GM23248 (cell line): ENCODE measurements at regions not wholly inside any gene's neighbourhood (a gene's known extent, or its start where the extent isn't known, plus 50 kb on each side); places are given as distances from the start of the nearest gene placed in this dataset.
A peak's percentile ranks its signal among the peaks of the same experiment; 100 is the strongest.

Source experiments
- DNase-seq: peaks from one replicate; pipeline ENCODE4 v3.0.0-alpha.2; 2015
- H2AFZ ChIP-seq: fragments of 200-600 bp; sonication (generic); 2 replicates; pipeline ENCODE4 v1.6.1; 2016; ENCODE audit warnings: antibody characterized with exemption
- H3F3A ChIP-seq: fragments of 200-600 bp; sonication (generic); 2 replicates; pipeline ENCODE4 v1.6.1; 2016; ENCODE audit warnings: mild to moderate bottlenecking, antibody characterized with exemption, mixed run types; ENCODE audit not compliant: insufficient read depth
- H3K27ac ChIP-seq: fragments of 200-600 bp; sonication (generic); 2 replicates; pipeline ENCODE4 v1.5.1; 2016; ENCODE audit warnings: mild to moderate bottlenecking
- H3K27me3 ChIP-seq: fragments of 200-600 bp; sonication (generic); replicated peaks from 2 replicates; pipeline ENCODE4 v1.6.1; 2016; ENCODE audit warnings: mild to moderate bottlenecking; ENCODE audit not compliant: insufficient read depth
- H3K36me3 ChIP-seq: fragments of 200-600 bp; sonication (generic); 2 replicates; pipeline ENCODE4 v1.6.1; 2016; ENCODE audit warnings: low read depth, mild to moderate bottlenecking
- H3K4me1 ChIP-seq: fragments of 200-600 bp; sonication (generic); 2 replicates; pipeline ENCODE4 v1.6.1; 2016; ENCODE audit warnings: mild to moderate bottlenecking; ENCODE audit not compliant: insufficient read depth
- H3K4me2 ChIP-seq: fragments of 200-600 bp; sonication (generic); one replicate; pipeline ENCODE4 v1.6.1; 2016; ENCODE audit warnings: mild to moderate bottlenecking; ENCODE audit not compliant: unreplicated experiment
- H3K4me3 ChIP-seq: fragments of 200-600 bp; sonication (generic); 2 replicates; pipeline ENCODE4 v1.5.1; 2016; ENCODE audit warnings: mild to moderate bottlenecking
- H3K79me2 ChIP-seq: fragments of 200-600 bp; sonication (generic); 2 replicates; pipeline ENCODE4 v1.6.1; 2016; ENCODE audit warnings: mild to moderate bottlenecking; ENCODE audit not compliant: insufficient read depth
- H3K9ac ChIP-seq: fragments of 200-600 bp; sonication (generic); 2 replicates; pipeline ENCODE4 v1.6.1; 2016; ENCODE audit warnings: mild to moderate bottlenecking
- H3K9me2 ChIP-seq: fragments of 200-600 bp; sonication (generic); 2 replicates; pipeline ENCODE4 v1.6.1; 2016; ENCODE audit warnings: mixed run types, mild to moderate bottlenecking, moderate library complexity; ENCODE audit not compliant: insufficient read depth
- H3K9me3 ChIP-seq: fragments of 200-600 bp; sonication (generic); one replicate; pipeline ENCODE4 v1.6.1; 2017; ENCODE audit warnings: low read depth
- H4K20me1 ChIP-seq: fragments of 200-600 bp; sonication (generic); 2 replicates; pipeline ENCODE4 v1.6.0; 2016; ENCODE audit not compliant: insufficient read depth
- EZH2 ChIP-seq: fragments of 200-600 bp; sonication (generic); IDR thresholded peaks from 2 replicates; pipeline ENCODE4 v1.6.1; 2018; ENCODE audit warnings: antibody characterized with exemption, mild to moderate bottlenecking; ENCODE audit not compliant: insufficient read depth, poor library complexity, severe bottlenecking
- EZH2phosphoT487 ChIP-seq: fragments of 200-600 bp; sonication (generic); IDR thresholded peaks from 2 replicates; pipeline ENCODE4 v1.6.1; 2018; ENCODE audit warnings: antibody characterized with exemption, moderate library complexity, mild to moderate bottlenecking, low read depth; ENCODE audit not compliant: insufficient read depth
- WGBS, 2 experiments: methylation state at CpG; one replicate each; pipeline ENCODE4 v1.1.6; 2015 to 2017; ENCODE audit warnings: low lambda C conversion rate in 2 of 2, low coverage in 1 of 2; ENCODE audit errors: missing lambda C conversion rate in 2 of 2; 5-methylcytosine and 5-hydroxymethylcytosine counted together
- in situ Hi-C: fragments of 300-500 bp; cut with MboI; formaldehyde crosslinking; loops from 2 replicates; pipeline ENCODE4 v1.15.0; 2020

DNA sequence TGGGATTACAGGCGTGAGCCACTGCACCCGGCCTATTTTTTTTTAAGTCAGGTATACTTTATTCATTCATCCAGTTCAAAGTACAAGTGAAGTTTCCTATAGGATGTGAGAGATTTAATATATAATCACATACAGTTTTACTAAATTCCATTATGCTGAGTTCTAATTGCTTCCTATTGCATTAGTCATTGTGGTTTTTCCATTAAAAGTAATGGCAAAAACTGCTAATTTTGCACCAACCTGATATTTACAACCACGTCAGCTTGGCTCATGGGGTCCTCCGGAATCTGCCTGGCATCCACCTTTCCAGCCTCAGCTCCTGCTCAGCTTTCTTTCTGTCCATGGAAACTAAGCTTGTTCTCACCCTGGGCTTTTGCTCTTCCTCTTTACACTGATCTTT is 67.0 kb upstream of the CSRP2 start:
- Histone ChIP-seq H3K9ac (no peak overlapping the region), H3F3A (peaks cover 29% of the 10 kb centered on the region), H3K9me3 (no peaks in the 10 kb centered on the region), H4K20me1 (no peaks in the 10 kb centered on the region), H3K27ac (0 out of 2 replicates have a peak overlapping the region, but pooled peaks have one; percentile 11), H3K79me2 (no peaks in the 10 kb centered on the region), H3K4me1 (peaks cover 41% of the 10 kb centered on the region), H3K9me2 (no peaks in the 10 kb centered on the region), H3K36me3 (no peaks in the 10 kb centered on the region), H3K4me2 (peak overlapping the region; percentile 44), H3K4me3 (no peak overlapping the region), H3K27me3 (no peaks in the 10 kb centered on the region), H2AFZ (no peak overlapping the region)
- TF ChIP-seq EZH2phosphoT487, result no peak
- TF ChIP-seq EZH2, result no peak
- peak; percentile 71 for DNase-seq
- 41 to 44% methylated on average over 4 of the region's 4 CpGs for WGBS, 2 experiments
- in situ Hi-C loops, result no loop called here

DNA sequence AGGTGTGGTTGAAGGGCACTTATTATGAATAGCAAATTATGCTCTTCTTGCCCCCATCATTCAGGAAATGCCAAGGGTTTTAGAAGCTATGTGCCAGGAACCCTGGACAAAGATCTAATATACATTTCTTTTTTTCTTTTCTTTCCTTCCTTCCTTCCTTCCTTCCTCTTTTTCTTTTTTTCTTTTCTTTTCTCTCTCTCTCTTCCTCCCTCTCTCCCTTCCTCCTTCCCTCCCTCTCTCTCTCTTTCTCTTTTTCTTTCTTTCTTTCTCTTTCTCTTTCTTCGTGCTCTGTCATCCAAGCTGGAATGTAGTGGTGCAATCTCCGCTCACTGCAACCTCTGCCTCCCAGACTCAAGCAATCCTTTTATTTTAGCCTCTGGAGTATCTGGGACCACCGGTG is 66.1 kb upstream of the CSRP2 start:
- no peak for TF ChIP-seq EZH2phosphoT487
- no peak for TF ChIP-seq EZH2
- Histone ChIP-seq H3K27ac (no peak overlapping the region), H3K9ac (no peak overlapping the region), H3K27me3 (no peaks in the 10 kb centered on the region), H3K4me1 (peaks cover 41% of the 10 kb centered on the region), H3F3A (peaks cover 29% of the 10 kb centered on the region), H3K79me2 (no peaks in the 10 kb centered on the region), H3K4me3 (no peak overlapping the region), H3K4me2 (no peak overlapping the region), H3K9me2 (no peaks in the 10 kb centered on the region), H3K9me3 (no peaks in the 10 kb centered on the region), H4K20me1 (no peaks in the 10 kb centered on the region), H3K36me3 (no peaks in the 10 kb centered on the region), H2AFZ (no peak overlapping the region)
- in situ Hi-C loops, result no loop called here
- DNase-seq, result no peak
- WGBS, 2 experiments, result 64 to 67% methylated on average over 3 of the region's 3 CpGs

DNA sequence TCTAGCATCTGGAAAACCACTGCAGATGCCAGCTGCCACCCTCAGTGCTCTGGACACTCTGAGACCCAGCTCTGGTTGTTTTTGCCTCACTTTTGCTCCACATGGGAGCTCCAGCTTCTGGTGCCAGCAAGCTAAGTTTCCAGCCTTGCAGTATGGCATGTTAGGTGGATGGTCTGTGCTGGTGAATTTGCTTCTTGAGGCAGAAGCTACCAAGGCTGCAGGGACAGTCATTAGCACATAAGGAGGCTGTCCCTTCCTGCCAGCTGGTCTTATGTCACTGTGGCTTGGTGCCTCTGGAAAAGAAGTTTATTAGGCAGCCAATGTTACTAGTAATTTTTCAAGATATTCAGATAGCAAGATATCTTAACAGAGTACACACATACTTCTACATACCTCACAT is 64.2 kb upstream of the CSRP2 start:
- no peaks in the 10 kb centered on the region for H3K36me3 ChIP-seq
- H3K4me2 ChIP-seq, result peak overlapping the region; percentile 58
- TF ChIP-seq EZH2 (no peak), EZH2phosphoT487 (no peak)
- H2AFZ ChIP-seq, result no peak overlapping the region
- peak; percentile 35 for DNase-seq
- no peaks in the 10 kb centered on the region for H3K9me2 ChIP-seq
- no peaks in the 10 kb centered on the region for H3K9me3 ChIP-seq
- no peak overlapping the region for H3K9ac ChIP-seq
- H3K4me3 ChIP-seq, result 0 out of 2 replicates have a peak overlapping the region, but pooled peaks have one; percentile 11
- no peaks in the 10 kb centered on the region for H3K27me3 ChIP-seq
- peaks cover 29% of the 10 kb centered on the region for H3F3A ChIP-seq
- peak overlapping the region; percentile 52 for H3K27ac ChIP-seq
- H4K20me1 ChIP-seq, result no peaks in the 10 kb centered on the region
- peaks cover 41% of the 10 kb centered on the region for H3K4me1 ChIP-seq
- in situ Hi-C loops, result no loop called here
- no peaks in the 10 kb centered on the region for H3K79me2 ChIP-seq

DNA sequence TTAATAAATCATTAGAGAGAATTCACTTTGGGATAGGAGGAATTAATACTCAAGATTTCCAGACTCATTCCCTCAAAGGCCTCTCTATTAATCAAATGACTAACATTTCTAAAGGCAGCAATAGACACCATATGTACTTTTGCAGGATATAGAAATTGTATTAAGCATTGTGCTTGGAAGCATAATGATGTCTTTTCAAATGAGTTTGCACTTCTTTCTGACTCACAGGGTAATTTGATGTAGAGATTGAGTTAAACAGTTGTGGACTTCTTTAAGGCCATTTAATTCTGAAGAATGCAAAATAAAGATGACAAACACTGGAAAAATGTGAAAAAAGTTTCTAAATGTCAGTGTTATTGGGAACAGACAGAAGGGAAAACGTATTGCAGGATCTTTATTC is 63.4 kb upstream of the CSRP2 start:
- Histone ChIP-seq H3K4me1 (peaks cover 41% of the 10 kb centered on the region), H3K9me3 (no peaks in the 10 kb centered on the region), H3K9ac (no peak overlapping the region), H3F3A (peaks cover 29% of the 10 kb centered on the region), H2AFZ (no peak overlapping the region), H3K4me3 (peak overlapping the region; percentile 11; the same call in 1 of the 2 replicates), H3K79me2 (no peaks in the 10 kb centered on the region), H3K4me2 (peak overlapping the region; percentile 58), H3K27me3 (no peaks in the 10 kb centered on the region), H4K20me1 (no peaks in the 10 kb centered on the region), H3K27ac (peak overlapping the region; percentile 52), H3K9me2 (no peaks in the 10 kb centered on the region), H3K36me3 (no peaks in the 10 kb centered on the region)
- 0% methylated on average over 1 of the region's 1 CpG for WGBS, 2 experiments
- in situ Hi-C loops, result no loop called here
- TF ChIP-seq EZH2, result no peak
- TF ChIP-seq EZH2phosphoT487, result peak; percentile 51; the same call in 1 of the 2 replicates
- peak; percentile 65 for DNase-seq
